Suppressor macrophage treated with lipopolysaccharide for 1 hour (primary cell): ENCODE measurements at regions not wholly inside any gene's neighbourhood (a gene's known extent, or its start where the extent isn't known, plus 50 kb on each side); places are given as distances from the start of the nearest gene placed in this dataset.

Experiments
- DNase-seq, 3 donors: peaks; one replicate each; pipeline ENCODE4 v3.0.0-alpha.2; 2020 to 2022

DNA sequence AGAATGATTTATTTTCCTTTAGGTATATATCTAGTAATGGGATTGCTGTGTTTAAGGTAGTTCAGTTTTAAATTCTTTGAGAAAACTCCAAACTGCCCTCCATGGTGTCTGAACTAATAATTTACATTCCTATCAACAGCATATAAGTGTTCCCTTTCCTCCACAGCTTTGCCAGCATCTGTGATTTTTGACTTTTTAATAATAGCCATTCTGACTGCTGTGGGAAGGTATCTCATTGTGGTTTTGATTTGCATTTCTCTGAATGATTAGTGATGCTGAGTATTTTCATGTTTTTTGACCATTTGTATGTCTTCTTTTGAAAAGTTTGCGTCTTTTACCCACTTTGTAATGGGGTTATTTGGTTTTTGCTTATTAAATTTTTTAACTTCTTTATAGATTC lies 571.6 kb upstream of the CCDC54 start:
- no peak for DNase-seq

- DNase-seq = no peak
These were observed 570.3 kb upstream of the CCDC54 start for GRCh38 chr3:106806964-106807363.

GRCh38 chr3:106809041-106809440 lies 568.2 kb upstream of the CCDC54 start:
- DNase-seq = no peak

DNA sequence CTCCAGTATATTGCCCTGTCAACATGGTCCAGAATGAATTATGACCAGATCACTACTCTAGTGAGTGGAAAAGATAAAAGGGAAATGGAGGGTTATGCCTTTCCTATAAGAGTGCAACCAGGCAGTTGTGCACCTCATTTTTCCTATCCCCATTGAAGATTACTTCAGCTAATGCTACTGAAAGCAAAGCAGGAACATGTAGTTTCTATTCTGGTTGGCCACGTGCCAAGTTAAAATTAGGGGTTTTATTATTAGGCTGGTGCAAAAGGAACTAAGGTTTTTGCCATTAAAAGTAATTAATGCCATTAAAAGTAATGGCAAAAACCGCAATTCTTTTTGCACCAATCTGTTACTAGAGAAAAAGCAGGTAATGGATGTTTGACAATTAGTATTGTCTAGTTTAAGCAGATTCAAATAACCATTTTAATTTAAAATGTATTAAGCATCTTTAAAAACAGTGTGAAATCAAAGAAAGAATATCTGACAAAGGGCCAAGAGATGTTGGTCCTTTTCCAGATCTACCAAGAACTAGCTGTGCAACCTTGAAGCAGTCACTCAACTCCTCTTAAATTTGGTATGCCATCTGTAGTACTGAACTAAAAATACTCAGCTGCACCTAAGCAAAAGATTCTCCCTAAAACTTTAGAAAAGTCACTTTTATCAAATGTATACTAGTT lies 567.5 kb upstream of the CCDC54 start:
- DNase-seq = no peak

- no peak for DNase-seq
These were observed 566.9 kb upstream of the CCDC54 start for GRCh38 chr3:106810300-106810875.

DNA sequence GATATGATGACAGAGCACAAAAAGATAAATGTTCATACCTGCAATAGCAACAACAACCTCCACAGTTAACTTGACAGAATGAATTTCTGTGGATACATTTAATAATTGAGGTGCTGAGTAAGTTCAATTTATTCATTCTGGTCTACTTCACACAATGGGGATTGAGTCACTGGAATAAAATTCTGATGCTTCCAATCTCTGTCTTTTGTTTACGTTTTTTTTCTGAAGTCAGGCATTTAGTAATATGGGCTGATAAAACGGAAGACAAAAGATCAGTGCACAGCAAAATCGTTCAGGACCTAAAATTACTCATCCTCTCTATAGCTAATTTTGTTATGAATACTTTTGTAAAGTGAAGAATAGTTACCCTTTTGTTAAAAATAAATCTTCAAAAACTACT lies 565.9 kb upstream of the CCDC54 start:
- no peak for DNase-seq

GRCh38 chr3:106813742-106814141 lies 563.5 kb upstream of the CCDC54 start:
- DNase-seq = no peak

DNA sequence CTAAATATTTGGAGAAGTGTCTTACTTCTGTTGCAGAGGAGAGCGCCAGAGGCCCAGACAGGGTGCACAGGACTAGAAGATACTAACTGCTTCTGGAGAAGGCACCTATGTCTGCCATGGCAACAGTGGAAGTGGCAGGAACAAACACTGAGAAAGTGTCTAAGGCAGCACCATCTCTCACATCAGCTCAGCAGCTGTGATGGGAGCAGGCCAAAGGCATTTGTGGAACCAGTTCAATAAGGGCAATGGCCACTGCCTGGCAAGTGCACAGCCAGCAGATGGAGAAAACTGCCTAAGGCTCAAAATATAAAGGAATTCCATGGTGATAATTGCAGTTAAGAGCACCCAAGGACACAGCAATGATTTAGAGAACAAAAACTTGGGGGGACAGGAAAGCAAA lies 563.0 kb upstream of the CCDC54 start:
- no peak for DNase-seq

DNA sequence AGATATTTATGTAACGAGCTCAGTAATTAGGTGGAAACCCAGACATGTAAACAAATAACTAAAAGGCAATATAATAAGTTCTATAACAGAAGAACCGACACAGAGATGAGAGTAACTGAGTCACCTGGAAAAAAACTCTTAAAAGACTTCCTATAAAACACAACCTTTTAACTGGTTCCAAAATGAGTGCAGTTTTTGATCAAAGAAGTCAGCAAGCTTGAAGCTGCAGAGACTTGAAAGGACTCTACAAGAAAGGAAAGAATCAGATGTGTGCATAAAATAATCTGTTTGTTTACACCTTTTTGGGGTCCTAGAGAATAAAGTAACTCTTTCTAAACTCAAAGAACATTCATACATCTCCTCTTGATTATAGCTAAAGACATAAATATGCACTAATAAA lies 560.4 kb upstream of the CCDC54 start:
- DNase-seq = no peak

DNA sequence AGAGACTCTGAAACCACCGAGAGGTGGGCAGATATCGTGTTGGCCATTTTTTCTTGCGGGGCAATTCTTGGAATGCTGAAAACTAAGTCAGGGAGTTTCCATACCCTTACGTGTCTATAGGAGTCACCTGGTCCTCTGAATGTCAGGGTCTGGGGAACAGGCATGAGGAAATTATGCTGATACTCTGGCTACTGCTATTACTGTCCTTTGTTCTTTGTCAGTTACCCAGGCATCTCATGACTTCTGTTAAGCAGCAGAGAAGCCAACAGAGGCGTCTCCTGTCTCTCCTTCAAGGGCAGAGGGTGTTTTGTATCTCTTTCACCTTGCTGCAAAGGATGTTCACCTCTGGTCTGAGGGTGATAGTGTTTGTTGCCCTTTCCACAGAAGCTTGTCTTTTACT lies 559.5 kb upstream of the CCDC54 start:
- DNase-seq = no peak

- no peak for DNase-seq
These were observed 557.8 kb upstream of the CCDC54 start for GRCh38 chr3:106819440-106819839.

- no peak for DNase-seq
These were observed 556.4 kb upstream of the CCDC54 start for GRCh38 chr3:106820726-106821362.

GRCh38 chr3:106821801-106822200 lies 555.4 kb upstream of the CCDC54 start:
- no peak for DNase-seq

GRCh38 chr3:106822204-106822603 lies 555.0 kb upstream of the CCDC54 start:
- no peak for DNase-seq

DNA sequence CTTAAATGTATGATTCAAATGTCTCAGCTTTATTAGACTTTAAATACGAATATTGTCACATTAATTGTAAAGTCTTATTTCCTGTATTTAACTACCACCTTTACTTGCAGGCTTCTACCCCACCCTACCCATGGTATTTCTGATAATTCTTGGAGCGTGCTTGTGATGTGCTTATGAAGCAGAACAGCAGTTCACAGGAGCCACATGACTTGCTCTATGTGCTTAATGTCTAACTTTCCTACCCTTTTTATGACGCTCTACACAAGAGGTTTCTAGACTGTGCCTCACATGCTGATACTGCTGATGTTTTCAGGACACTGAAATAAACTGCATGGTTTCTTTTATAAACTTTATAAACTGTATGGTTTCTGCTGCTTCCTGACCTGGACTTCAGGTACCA lies 553.5 kb upstream of the CCDC54 start:
- DNase-seq = no peak

DNA sequence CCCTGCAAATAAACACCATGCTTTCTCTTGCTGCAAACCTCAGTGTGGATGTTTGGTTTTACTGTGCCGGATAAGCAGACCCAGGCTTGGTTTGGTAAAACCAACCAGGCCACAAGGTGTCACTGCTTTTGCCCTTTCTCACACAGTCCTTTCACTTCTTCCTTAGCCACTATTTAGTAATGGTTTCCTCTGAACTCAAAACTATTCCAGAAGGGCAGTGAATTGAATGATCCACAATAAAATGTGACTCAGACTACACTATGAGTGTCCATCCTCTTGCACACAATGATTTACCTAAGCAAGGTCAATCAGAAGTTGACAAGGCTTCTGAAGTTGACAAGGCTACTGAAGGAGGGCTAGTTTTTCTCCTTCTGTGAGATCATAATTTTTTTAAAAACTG lies 552.4 kb upstream of the CCDC54 start:
- no peak for DNase-seq

GRCh38 chr3:106825962-106826605 lies 551.2 kb upstream of the CCDC54 start:
- no peak for DNase-seq

DNA sequence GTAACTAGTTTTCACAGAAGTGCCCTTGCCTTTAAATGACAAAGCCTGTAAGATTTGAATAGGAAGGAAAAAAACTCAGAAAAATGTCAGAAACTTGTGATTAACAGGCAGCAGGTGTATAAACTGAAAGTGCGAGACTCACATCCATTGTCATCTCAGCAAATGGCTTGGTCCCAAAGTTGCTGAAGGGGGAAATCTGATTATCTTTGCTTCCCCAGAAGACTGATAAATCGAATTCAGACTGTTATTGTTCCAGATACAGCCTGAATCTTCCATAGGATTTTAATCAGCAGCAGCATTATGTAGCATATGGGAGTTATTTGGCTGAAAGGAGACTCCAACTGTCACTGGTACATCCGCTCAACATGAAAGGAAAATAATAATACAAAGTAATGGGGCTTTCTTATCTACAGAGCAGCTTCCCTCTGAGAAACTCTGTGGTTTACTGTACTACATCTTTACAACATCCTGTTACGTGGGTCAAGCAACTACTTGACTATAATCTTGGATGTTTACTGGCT lies 550.4 kb upstream of the CCDC54 start:
- DNase-seq = no peak

DNA sequence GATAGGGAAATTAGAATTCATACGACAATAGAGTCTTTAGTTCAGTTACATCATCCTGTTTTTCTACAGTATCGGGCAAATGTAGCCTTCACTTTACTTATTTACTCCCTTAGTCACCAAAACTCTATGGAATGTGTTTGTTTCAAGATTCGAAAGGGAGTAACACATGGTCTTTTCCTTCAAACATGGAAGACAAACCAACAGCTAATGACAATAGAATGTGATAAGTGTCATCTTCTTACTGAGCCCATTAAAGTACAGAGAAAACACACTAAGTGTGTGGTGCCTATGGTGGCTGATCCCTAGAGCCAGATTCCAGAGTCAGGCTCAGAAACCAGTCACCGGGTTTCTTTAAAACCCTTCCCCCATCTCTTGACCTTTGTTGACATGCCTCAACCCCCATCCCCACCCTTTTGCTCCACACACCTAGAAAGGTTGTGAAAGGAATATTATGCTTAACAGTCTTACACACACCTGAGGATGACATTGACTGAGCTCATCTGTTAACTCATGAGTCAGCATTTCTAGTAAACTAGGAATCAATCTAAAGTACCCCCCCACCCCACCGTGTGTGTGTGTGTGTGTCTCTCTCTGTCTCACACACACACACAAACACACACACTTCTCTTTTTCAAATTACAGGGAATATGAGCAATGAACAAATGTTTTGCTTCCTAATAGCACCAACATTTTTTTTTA lies 549.6 kb upstream of the CCDC54 start:
- DNase-seq = no peak

DNA sequence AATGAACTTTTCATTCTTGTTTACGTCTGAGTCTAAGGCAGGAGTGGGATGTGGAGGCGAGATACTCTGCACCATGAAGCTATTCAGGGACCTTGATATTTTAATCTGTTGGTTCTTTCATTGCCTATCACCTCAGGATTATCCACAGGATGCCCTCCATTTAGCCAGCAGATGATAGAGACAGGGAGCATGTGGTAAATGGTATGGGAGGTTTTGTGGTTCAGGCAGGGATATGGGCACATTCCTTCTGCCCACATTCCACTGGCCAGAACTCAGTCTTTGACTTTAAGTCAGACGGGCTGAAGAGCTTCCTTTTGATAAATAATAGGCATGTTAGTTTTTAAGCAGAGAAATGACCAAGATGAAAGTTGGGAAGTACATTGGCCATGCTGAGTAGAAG lies 548.0 kb upstream of the CCDC54 start:
- DNase-seq = no peak

- no peak for DNase-seq
These were observed 546.9 kb upstream of the CCDC54 start for GRCh38 chr3:106830334-106830733.

DNA sequence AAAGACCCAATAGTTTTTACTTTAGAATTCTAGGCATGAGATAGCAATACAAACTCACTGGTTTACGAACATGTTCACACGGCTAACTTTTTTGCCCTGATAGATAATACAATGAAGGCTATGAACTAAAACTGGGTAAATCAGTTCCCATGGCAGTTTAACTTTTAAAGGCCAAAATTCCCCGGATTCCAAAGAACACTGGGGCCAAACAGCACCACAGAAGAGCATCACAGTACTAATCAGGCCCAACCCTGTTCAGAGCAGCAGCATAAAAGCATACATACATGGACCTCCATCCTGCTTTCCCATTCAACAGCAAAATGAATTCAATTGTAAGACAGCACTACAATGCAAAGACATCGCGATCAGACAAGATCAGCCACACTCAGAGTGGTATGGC lies 540.3 kb upstream of the CCDC54 start:
- no peak for DNase-seq

- DNase-seq = no peak
These were observed 539.6 kb upstream of the CCDC54 start for GRCh38 chr3:106837616-106838015.
